H9 (cell line): ENCODE measurements at regions not wholly inside any gene's neighbourhood (a gene's known extent, or its start where the extent isn't known, plus 50 kb on each side); places are given as distances from the start of the nearest gene placed in this dataset.

ENCODE experiments used
- DNase-seq: peaks from one replicate; pipeline ENCODE4 v3.0.0-alpha.2; 2017
- H2AFZ ChIP-seq: one replicate; pipeline ENCODE4 v1.6.1; 2013; ENCODE audit warnings: mild to moderate bottlenecking, low read length, control low read depth, moderate library complexity
- H2AK5ac ChIP-seq: 2 replicates; pipeline ENCODE4 v1.6.1; 2013; ENCODE audit warnings: low read length, control low read depth, mixed read lengths; ENCODE audit not compliant: insufficient read length
- H2BK120ac ChIP-seq: one replicate; pipeline ENCODE4 v1.6.1; 2013; ENCODE audit warnings: low read depth, mild to moderate bottlenecking, low read length, control low read depth, inconsistent platforms; ENCODE audit not compliant: poor library complexity, severe bottlenecking
- H2BK12ac ChIP-seq: 2 replicates; pipeline ENCODE4 v1.6.1; 2013; ENCODE audit warnings: low read length, control low read depth, mixed read lengths, low read depth; ENCODE audit not compliant: insufficient read length
- H2BK15ac ChIP-seq: 2 replicates; pipeline ENCODE4 v1.6.1; 2013; ENCODE audit warnings: low read depth, low read length, control low read depth
- H2BK20ac ChIP-seq: one replicate; pipeline ENCODE4 v1.6.1; 2013; ENCODE audit warnings: low read depth, mild to moderate bottlenecking, low read length, control low read depth, inconsistent platforms; ENCODE audit not compliant: poor library complexity, severe bottlenecking
- H2BK5ac ChIP-seq: 2 replicates; pipeline ENCODE4 v1.6.1; 2013; ENCODE audit warnings: low read length, control low read depth, mixed read lengths; ENCODE audit not compliant: insufficient read length
- H3K14ac ChIP-seq: 2 replicates; pipeline ENCODE4 v1.6.1; 2013; ENCODE audit warnings: low read length, control low read depth; ENCODE audit not compliant: insufficient read depth
- H3K18ac ChIP-seq: 2 replicates; pipeline ENCODE4 v1.6.1; 2013; ENCODE audit warnings: low read depth, mild to moderate bottlenecking, mixed read lengths, low read length, control low read depth; ENCODE audit not compliant: insufficient read length
- H3K23ac ChIP-seq: 2 replicates; pipeline ENCODE4 v1.6.1; 2013; ENCODE audit warnings: low read length, control low read depth, mixed read lengths, low read depth; ENCODE audit not compliant: insufficient read length
- H3K23me2 ChIP-seq: 2 replicates; pipeline ENCODE4 v1.6.1; 2013; ENCODE audit warnings: low read depth, mild to moderate bottlenecking, mixed read lengths, low read length, control low read depth; ENCODE audit not compliant: insufficient read length, poor library complexity, severe bottlenecking
- H3K27ac ChIP-seq: 2 replicates; pipeline ENCODE4 v1.5.1; 2013; ENCODE audit warnings: low read length, control low read depth, mixed read lengths, low read depth; ENCODE audit not compliant: insufficient read length
- H3K27me3 ChIP-seq: 2 replicates; pipeline ENCODE4 v1.6.1; 2013; ENCODE audit warnings: low read length, control low read depth, inconsistent platforms; ENCODE audit not compliant: insufficient read depth
- H3K4ac ChIP-seq: 2 replicates; pipeline ENCODE4 v1.6.1; 2013; ENCODE audit warnings: low read depth, mild to moderate bottlenecking, control low read depth, inconsistent platforms, low read length, moderate library complexity
- H3K4me1 ChIP-seq: 2 replicates; pipeline ENCODE4 v1.6.1; 2013; ENCODE audit warnings: low read length, control low read depth, inconsistent platforms; ENCODE audit not compliant: insufficient read depth
- H3K4me2 ChIP-seq: 2 replicates; pipeline ENCODE4 v1.6.1; 2013; ENCODE audit warnings: low read length, control low read depth, mixed read lengths; ENCODE audit not compliant: insufficient read length, insufficient read depth
- H3K56ac ChIP-seq: 2 replicates; pipeline ENCODE4 v1.6.1; 2013; ENCODE audit warnings: low read depth, mild to moderate bottlenecking, mixed read lengths, low read length, control low read depth; ENCODE audit not compliant: insufficient read length
- H3K79me1 ChIP-seq: 2 replicates; pipeline ENCODE4 v1.6.1; 2013; ENCODE audit warnings: low read depth, mild to moderate bottlenecking, moderate library complexity, low read length, control low read depth, inconsistent platforms; ENCODE audit not compliant: insufficient read depth, poor library complexity, severe bottlenecking
- H3K79me2 ChIP-seq: 2 replicates; pipeline ENCODE4 v1.6.1; 2013; ENCODE audit warnings: low read length, control low read depth, inconsistent platforms; ENCODE audit not compliant: insufficient read depth
- H3K9ac ChIP-seq: 2 replicates; pipeline ENCODE4 v1.6.1; 2013; ENCODE audit warnings: low read length, control low read depth, mixed read lengths; ENCODE audit not compliant: insufficient read length; ENCODE audit errors: extremely low read depth
- H3K9me3 ChIP-seq: one replicate; pipeline ENCODE4 v1.6.1; 2013; ENCODE audit warnings: low read depth, low read length, inconsistent platforms; ENCODE audit not compliant: control insufficient read depth
- H3T11ph ChIP-seq: one replicate; pipeline ENCODE4 v1.6.1; 2013; ENCODE audit warnings: mild to moderate bottlenecking, low read length, control low read depth, inconsistent platforms
- H4K20me1 ChIP-seq: one replicate; pipeline ENCODE4 v1.6.1; 2013; ENCODE audit not compliant: control insufficient read depth, insufficient read length, insufficient read depth
- H4K5ac ChIP-seq: 2 replicates; pipeline ENCODE4 v1.6.1; 2013; ENCODE audit warnings: low read depth, mild to moderate bottlenecking, mixed read lengths, low read length, control low read depth; ENCODE audit not compliant: insufficient read length
- H4K8ac ChIP-seq: replicated peaks from 2 replicates; pipeline ENCODE4 v1.6.1; 2013; ENCODE audit warnings: low read length, control low read depth, mixed read lengths, low read depth; ENCODE audit not compliant: insufficient read length
- H4K91ac ChIP-seq: 2 replicates; pipeline ENCODE4 v1.6.1; 2013; ENCODE audit warnings: low read depth, mild to moderate bottlenecking, moderate library complexity, mixed read lengths, low read length, control low read depth; ENCODE audit not compliant: insufficient read length
- H3K27ac Mint-ChIP-seq, 3 experiments: 2 replicates in 2 of 3; 3 replicates in 1 of 3; pipeline ENCODE4 v1.8.0; 2020 to 2021; ENCODE audit warnings: mixed read lengths in 3 of 3, mild to moderate bottlenecking in 1 of 3, moderate library complexity in 1 of 3
- H3K27me3 Mint-ChIP-seq: 2 replicates; pipeline ENCODE4 v1.8.0; 2021; ENCODE audit warnings: low read depth, mild to moderate bottlenecking, moderate library complexity, mixed read lengths
- H3K36me3 Mint-ChIP-seq, 3 experiments: 2 replicates in 2 of 3; 3 replicates in 1 of 3; pipeline ENCODE4 v1.8.0; 2020 to 2021; ENCODE audit warnings: low read depth in 3 of 3, mixed read lengths in 3 of 3; ENCODE audit not compliant: insufficient read depth in 1 of 3
- H3K4me1 Mint-ChIP-seq, 2 experiments: 2 replicates each; pipeline ENCODE4 v1.8.0; 2020; ENCODE audit warnings: mixed read lengths in 2 of 2
- H3K4me3 Mint-ChIP-seq, 2 experiments: 2 replicates in 1 of 2; 3 replicates in 1 of 2; pipeline ENCODE4 v1.8.0; 2020 to 2021; ENCODE audit warnings: mild to moderate bottlenecking in 2 of 2, mixed read lengths in 2 of 2, moderate library complexity in 1 of 2
- H3K9me3 Mint-ChIP-seq, 2 experiments: 2 replicates in 1 of 2; 3 replicates in 1 of 2; pipeline ENCODE4 v1.8.0; 2020; ENCODE audit warnings: mild to moderate bottlenecking in 2 of 2, mixed read lengths in 2 of 2, moderate library complexity in 1 of 2
- WGBS: extraction: QIAGEN DNeasy Blood & Tissue Kit; methylation state at CpG from one replicate; pipeline ENCODE4 v1.1.7; 2013; ENCODE audit warnings: missing lambda C conversion rate, low lambda C conversion rate, mixed read lengths; ENCODE audit not compliant: insufficient read length; ENCODE audit errors: extremely low coverage; 5-methylcytosine and 5-hydroxymethylcytosine counted together
- TF ChIP-seq, protein P1 (sequence below): fragments of 200-600 bp; sonication (generic); conservative IDR thresholded peaks from 3 replicates; pipeline ENCODE4 v1.8.0; 2021; ENCODE audit warnings: antibody characterized with exemption, mild to moderate bottlenecking

DNA sequence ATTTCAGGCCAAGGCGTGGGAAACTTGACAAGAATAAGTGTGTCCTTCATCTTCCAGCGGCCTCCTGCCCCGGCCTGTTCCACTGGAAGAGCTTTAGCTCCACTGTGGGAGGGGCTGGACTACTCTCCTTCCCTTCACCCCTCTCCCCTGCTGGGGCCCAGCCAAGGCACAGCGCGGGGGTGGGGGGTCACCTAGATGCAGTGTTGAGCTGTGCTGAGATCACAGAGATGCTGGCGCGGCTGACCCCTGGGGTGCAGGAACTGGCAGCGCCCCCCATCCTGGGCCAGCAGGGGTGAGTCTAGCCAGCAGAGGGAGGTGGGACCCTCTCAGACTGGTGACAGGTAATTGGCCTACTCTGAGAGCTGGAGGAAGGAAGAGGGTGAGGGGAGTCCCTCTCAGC, 111.8 kb upstream of the LHX1 start:
- no peaks in the 10 kb centered on the region for H3K79me2 ChIP-seq
- no peak overlapping the region for H3K9ac ChIP-seq
- no peak overlapping the region for H2BK5ac ChIP-seq
- H3K79me1 ChIP-seq, result no peaks in the 10 kb centered on the region
- DNase-seq, result no peak
- no peaks in the 10 kb centered on the region for H3K36me3 Mint-ChIP-seq
- WGBS, result no CpG with 5 or more reads among the region's 8 CpGs
- no peak overlapping the region for H4K5ac ChIP-seq
- H3K27ac Mint-ChIP-seq, result no peak overlapping the region
- no peak overlapping the region for H4K91ac ChIP-seq
- no peak overlapping the region for H3K27ac ChIP-seq
- no peak overlapping the region for H3K23ac ChIP-seq
- no peak overlapping the region for H3K56ac ChIP-seq
- no peaks in the 10 kb centered on the region; a peak in 1 of 5 replicates for H3K9me3 Mint-ChIP-seq
- H3K4me3 Mint-ChIP-seq, result no peak overlapping the region
- H2BK20ac ChIP-seq, result no peak overlapping the region
- no peak overlapping the region for H2AK5ac ChIP-seq
- H2BK120ac ChIP-seq, result no peak overlapping the region
- no peak overlapping the region for H3T11ph ChIP-seq
- H2BK12ac ChIP-seq, result no peak overlapping the region
- H3K4me1 ChIP-seq, result no peaks in the 10 kb centered on the region
- no peak overlapping the region for H2BK15ac ChIP-seq
- H3K9me3 ChIP-seq, result no peaks in the 10 kb centered on the region
- H2AFZ ChIP-seq, result no peak overlapping the region
- H3K27me3 Mint-ChIP-seq, result peaks cover 14% of the 10 kb centered on the region
- H3K14ac ChIP-seq, result no peak overlapping the region
- no peaks in the 10 kb centered on the region for H4K20me1 ChIP-seq
- H3K18ac ChIP-seq, result no peak overlapping the region
- no peak overlapping the region for H4K8ac ChIP-seq
- TF ChIP-seq, protein P1, sequence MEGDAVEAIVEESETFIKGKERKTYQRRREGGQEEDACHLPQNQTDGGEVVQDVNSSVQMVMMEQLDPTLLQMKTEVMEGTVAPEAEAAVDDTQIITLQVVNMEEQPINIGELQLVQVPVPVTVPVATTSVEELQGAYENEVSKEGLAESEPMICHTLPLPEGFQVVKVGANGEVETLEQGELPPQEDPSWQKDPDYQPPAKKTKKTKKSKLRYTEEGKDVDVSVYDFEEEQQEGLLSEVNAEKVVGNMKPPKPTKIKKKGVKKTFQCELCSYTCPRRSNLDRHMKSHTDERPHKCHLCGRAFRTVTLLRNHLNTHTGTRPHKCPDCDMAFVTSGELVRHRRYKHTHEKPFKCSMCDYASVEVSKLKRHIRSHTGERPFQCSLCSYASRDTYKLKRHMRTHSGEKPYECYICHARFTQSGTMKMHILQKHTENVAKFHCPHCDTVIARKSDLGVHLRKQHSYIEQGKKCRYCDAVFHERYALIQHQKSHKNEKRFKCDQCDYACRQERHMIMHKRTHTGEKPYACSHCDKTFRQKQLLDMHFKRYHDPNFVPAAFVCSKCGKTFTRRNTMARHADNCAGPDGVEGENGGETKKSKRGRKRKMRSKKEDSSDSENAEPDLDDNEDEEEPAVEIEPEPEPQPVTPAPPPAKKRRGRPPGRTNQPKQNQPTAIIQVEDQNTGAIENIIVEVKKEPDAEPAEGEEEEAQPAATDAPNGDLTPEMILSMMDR, result no peak
- H3K4me1 Mint-ChIP-seq, result peaks cover 25 to 42% of the 10 kb centered on the region in 2 experiments
- H3K4me2 ChIP-seq, result no peak overlapping the region
- H3K27me3 ChIP-seq, result no peaks in the 10 kb centered on the region
- no peak overlapping the region for H3K4ac ChIP-seq
- H3K23me2 ChIP-seq, result no peaks in the 10 kb centered on the region
